Neuronal stem cell (in vitro differentiated cells): ENCODE measurements at regions not wholly inside any gene's neighbourhood (a gene's known extent, or its start where the extent isn't known, plus 50 kb on each side); places are given as distances from the start of the nearest gene placed in this dataset.

Source experiments
- DNase-seq: peaks from one replicate; pipeline ENCODE4 v3.0.0-alpha.2; 2013; ENCODE audit warnings: low spot score
- H2AFZ ChIP-seq: one replicate; pipeline ENCODE4 v1.6.1; 2013; ENCODE audit warnings: mild to moderate bottlenecking, low read length, inconsistent platforms
- H2AK5ac ChIP-seq: 2 replicates; pipeline ENCODE4 v1.6.1; 2013; ENCODE audit warnings: low read depth, mild to moderate bottlenecking, inconsistent platforms, low read length, moderate library complexity, mixed read lengths
- H2BK120ac ChIP-seq: 2 replicates; pipeline ENCODE4 v1.6.1; 2013; ENCODE audit warnings: low read depth, mild to moderate bottlenecking, inconsistent platforms, low read length, moderate library complexity, mixed read lengths
- H2BK12ac ChIP-seq: one replicate; pipeline ENCODE4 v1.6.1; 2013; ENCODE audit warnings: low read length, inconsistent platforms
- H2BK15ac ChIP-seq: 2 replicates; pipeline ENCODE4 v1.6.1; 2013; ENCODE audit warnings: mild to moderate bottlenecking, low read length, inconsistent platforms, mixed read lengths
- H2BK5ac ChIP-seq: one replicate; pipeline ENCODE4 v1.6.1; 2013; ENCODE audit warnings: inconsistent platforms, mild to moderate bottlenecking, low read length, moderate library complexity
- H3K14ac ChIP-seq: one replicate; pipeline ENCODE4 v1.6.1; 2013; ENCODE audit warnings: low read length, inconsistent platforms
- H3K18ac ChIP-seq: 2 replicates; pipeline ENCODE4 v1.6.1; 2013; ENCODE audit warnings: low read length, inconsistent platforms
- H3K23ac ChIP-seq: 2 replicates; pipeline ENCODE4 v1.6.1; 2013; ENCODE audit warnings: low read depth, mild to moderate bottlenecking, mixed read lengths, low read length, inconsistent platforms; ENCODE audit not compliant: poor library complexity
- H3K27ac ChIP-seq: replicated peaks from 3 replicates; pipeline ENCODE4 v1.5.1; 2013; ENCODE audit warnings: low read length, inconsistent platforms
- H3K27me3 ChIP-seq, 3 experiments: 2 replicates each; pipeline ENCODE4 v1.6.1; 2013; ENCODE audit warnings: low read length in 3 of 3, mild to moderate bottlenecking in 2 of 3, inconsistent platforms in 1 of 3, low read depth in 1 of 3, mixed read lengths in 1 of 3, moderate library complexity in 1 of 3; ENCODE audit not compliant: control insufficient read depth in 3 of 3, insufficient read depth in 3 of 3
- H3K36me3 ChIP-seq, 2 donors: replicated peaks in 1 of 2; 2 replicates each; pipeline ENCODE4 v1.6.1; 2013; ENCODE audit warnings: low read length in 2 of 2; ENCODE audit not compliant: control insufficient read depth in 2 of 2, insufficient read depth in 2 of 2
- H3K4ac ChIP-seq: 2 replicates; pipeline ENCODE4 v1.6.1; 2013; ENCODE audit warnings: inconsistent platforms, mild to moderate bottlenecking, low read length, moderate library complexity
- H3K4me1 ChIP-seq, 2 donors: 1 replicate in 1 of 2; 2 replicates in 1 of 2; pipeline ENCODE4 v1.6.1; 2013; ENCODE audit warnings: low read length in 2 of 2, low read depth in 1 of 2; ENCODE audit not compliant: control insufficient read depth in 2 of 2, insufficient read depth in 1 of 2
- H3K4me2 ChIP-seq: one replicate; pipeline ENCODE4 v1.6.1; 2013; ENCODE audit warnings: mild to moderate bottlenecking, low read length, inconsistent platforms; ENCODE audit not compliant: insufficient read depth, poor library complexity, severe bottlenecking
- H3K4me3 ChIP-seq, 2 donors: 2 replicates each; pipeline ENCODE4 v1.5.1; 2013; ENCODE audit warnings: low read length in 2 of 2, mild to moderate bottlenecking in 2 of 2, inconsistent platforms in 1 of 2, moderate library complexity in 1 of 2
- H3K79me1 ChIP-seq: one replicate; pipeline ENCODE4 v1.6.1; 2013; ENCODE audit warnings: low read depth, mild to moderate bottlenecking, inconsistent platforms, low read length, moderate library complexity
- H3K9ac ChIP-seq: one replicate; pipeline ENCODE4 v1.6.1; 2013; ENCODE audit warnings: mild to moderate bottlenecking, low read depth, low read length, inconsistent platforms; ENCODE audit not compliant: poor library complexity
- H3K9me3 ChIP-seq, 2 donors: replicated peaks in 1 of 2; 2 replicates each; pipeline versions ENCODE3 to v1.6.1; 2013; ENCODE audit warnings: low read length in 2 of 2, mild to moderate bottlenecking in 2 of 2, inconsistent platforms in 1 of 2, low read depth in 1 of 2, mixed read lengths in 1 of 2, moderate library complexity in 1 of 2; ENCODE audit not compliant: control insufficient read depth in 2 of 2, insufficient read depth in 1 of 2
- H4K8ac ChIP-seq: one replicate; pipeline ENCODE4 v1.6.1; 2013; ENCODE audit warnings: low read depth, mild to moderate bottlenecking, inconsistent platforms, low read length, moderate library complexity
- H4K91ac ChIP-seq: one replicate; pipeline ENCODE4 v1.6.1; 2013; ENCODE audit warnings: low read length, low read depth, mild to moderate bottlenecking, inconsistent platforms; ENCODE audit not compliant: poor library complexity
- WGBS, 2 donors: extraction: QIAGEN DNeasy Blood & Tissue Kit; methylation state at CpG; one replicate each; pipeline ENCODE4 v1.1.7; 2013; ENCODE audit warnings: missing lambda C conversion rate in 2 of 2, mixed read lengths in 1 of 2; ENCODE audit not compliant: insufficient read length in 2 of 2, insufficient replicate concordance in 1 of 2; ENCODE audit errors: extremely low coverage in 2 of 2; 5-methylcytosine and 5-hydroxymethylcytosine counted together

- Histone ChIP-seq H3K4me1 (peaks cover 0 to 1% of the 10 kb centered on the region in 2 donors), H3K23ac (no peak overlapping the region)
- DNase-seq: no peak
Observed at GRCh38 chr5:98111686-98112085, 661.8 kb upstream of the RGMB start.

GRCh38 chr5:98121036-98121936 is 652.2 kb upstream of the RGMB start:
- no CpG with 5 or more reads among the region's 16 CpGs for WGBS, 2 donors
- H2BK5ac ChIP-seq: peak overlapping the region; percentile 71
- no peak overlapping the region for H3K4me2 ChIP-seq
- no peaks in the 10 kb centered on the region for H3K36me3 ChIP-seq
- H3K4me1 ChIP-seq: no peaks in the 10 kb centered on the region
- no peaks in the 10 kb centered on the region for H3K9me3 ChIP-seq
- H2BK120ac ChIP-seq: no peak overlapping the region
- H3K79me1 ChIP-seq: no peaks in the 10 kb centered on the region
- H2AFZ ChIP-seq: peak overlapping the region; percentile 25
- H4K8ac ChIP-seq: peak overlapping the region; percentile 43
- H3K9ac ChIP-seq: no peak overlapping the region
- no peak overlapping the region for H3K14ac ChIP-seq
- peak overlapping the region; percentile 46 for H2AK5ac ChIP-seq
- H3K27ac ChIP-seq: no peak overlapping the region
- H3K18ac ChIP-seq: peak overlapping the region; percentile 48
- DNase-seq: no peak
- no peak overlapping the region for H3K23ac ChIP-seq
- H2BK15ac ChIP-seq: peak overlapping the region; percentile 27
- H2BK12ac ChIP-seq: no peak overlapping the region
- no peak overlapping the region for H4K91ac ChIP-seq
- no peak overlapping the region for H3K4ac ChIP-seq
- no peak overlapping the region for H3K4me3 ChIP-seq
- H3K27me3 ChIP-seq: no peaks in the 10 kb centered on the region

More at GRCh38 chr5:98111686-98112085, 661.8 kb upstream of the RGMB start:
- H2BK5ac ChIP-seq: no peak overlapping the region
- no peak overlapping the region for H3K14ac ChIP-seq
- no peak overlapping the region for H2BK12ac ChIP-seq
- H3K4ac ChIP-seq: no peak overlapping the region
- no peak overlapping the region for H3K9ac ChIP-seq
- no peak overlapping the region for H3K18ac ChIP-seq
- peaks cover 3 to 4% of the 10 kb centered on the region in 2 donors for H3K9me3 ChIP-seq
- no peak overlapping the region for H2AFZ ChIP-seq
- no peaks in the 10 kb centered on the region for H3K36me3 ChIP-seq
- H3K27ac ChIP-seq: no peak overlapping the region
- H2BK120ac ChIP-seq: no peak overlapping the region
- H4K8ac ChIP-seq: no peak overlapping the region
- H3K4me2 ChIP-seq: no peak overlapping the region
- no peak overlapping the region for H2BK15ac ChIP-seq
- no peak overlapping the region for H4K91ac ChIP-seq
- H2AK5ac ChIP-seq: no peak overlapping the region
- H3K27me3 ChIP-seq: no peaks in the 10 kb centered on the region
- no peaks in the 10 kb centered on the region for H3K79me1 ChIP-seq
- H3K4me3 ChIP-seq: no peak overlapping the region

- Histone ChIP-seq H4K8ac (no peak overlapping the region), H3K18ac (no peak overlapping the region), H3K36me3 (no peaks in the 10 kb centered on the region), H3K4ac (no peak overlapping the region), H2BK12ac (no peak overlapping the region), H2BK5ac (no peak overlapping the region), H4K91ac (no peak overlapping the region), H3K27me3 (no peaks in the 10 kb centered on the region), H2BK15ac (no peak overlapping the region), H3K23ac (no peak overlapping the region), H3K9me3 (no peaks in the 10 kb centered on the region), H3K14ac (no peak overlapping the region), H3K4me1 (no peaks in the 10 kb centered on the region), H3K27ac (no peak overlapping the region), H3K4me2 (no peak overlapping the region), H3K79me1 (no peaks in the 10 kb centered on the region), H3K9ac (no peak overlapping the region), H3K4me3 (no peak overlapping the region), H2AFZ (no peak overlapping the region), H2BK120ac (no peak overlapping the region), H2AK5ac (no peak overlapping the region)
- no CpG with 5 or more reads among the region's 2 CpGs for WGBS, 2 donors
- DNase-seq: no peak
Observed at GRCh38 chr5:98128271-98128670, 645.2 kb upstream of the RGMB start.

- H3K79me1 ChIP-seq: no peaks in the 10 kb centered on the region
- H3K27me3 ChIP-seq: no peaks in the 10 kb centered on the region
- no peak overlapping the region for H4K91ac ChIP-seq
- no peak overlapping the region for H2AFZ ChIP-seq
- no peak overlapping the region for H2BK120ac ChIP-seq
- DNase-seq: no peak
- no peak overlapping the region for H2BK12ac ChIP-seq
- no peak overlapping the region for H3K4me3 ChIP-seq
- no peaks in the 10 kb centered on the region for H3K9me3 ChIP-seq
- no peak overlapping the region for H3K9ac ChIP-seq
- H2AK5ac ChIP-seq: no peak overlapping the region
- no peak overlapping the region for H3K18ac ChIP-seq
- H3K36me3 ChIP-seq: no peaks in the 10 kb centered on the region
- no peak overlapping the region for H3K27ac ChIP-seq
- H3K23ac ChIP-seq: no peak overlapping the region
- H2BK5ac ChIP-seq: no peak overlapping the region
- H3K4me2 ChIP-seq: no peak overlapping the region
- H4K8ac ChIP-seq: no peak overlapping the region
- no peak overlapping the region for H2BK15ac ChIP-seq
- no peaks in the 10 kb centered on the region for H3K4me1 ChIP-seq
- no peak overlapping the region for H3K4ac ChIP-seq
- WGBS, 2 donors: no CpG with 5 or more reads among the region's 2 CpGs
- no peak overlapping the region for H3K14ac ChIP-seq
Observed at GRCh38 chr5:98128846-98129245, 644.6 kb upstream of the RGMB start.
